HG03439 (cell line): ENCODE measurements at regions not wholly inside any gene's neighbourhood (a gene's known extent, or its start where the extent isn't known, plus 50 kb on each side); places are given as distances from the start of the nearest gene placed in this dataset.
A peak's percentile ranks its signal among the peaks of the same experiment; 100 is the strongest.
"Not testable (repeated sequence)": the region's sequence is repeated elsewhere in the genome, so short reads cannot be mapped to it uniquely, and the experiment has no call there.

Experiments used
- ATAC-seq: cut with Tn5 transposase; IDR thresholded peaks from one replicate; pipeline ENCODE4 v1.9.1; 2021; ENCODE audit warnings: mild to moderate bottlenecking, moderate library complexity; ENCODE audit not compliant: unreplicated experiment

GRCh38 chr12:38384816-38385378 lies 68.3 kb downstream of the ALG10B start:
- no peak for ATAC-seq

- no peak for ATAC-seq
These were observed 68.9 kb downstream of the ALG10B start for GRCh38 chr12:38385486-38385885.

- peak; percentile 60 for ATAC-seq
These were observed 69.8 kb downstream of the ALG10B start for GRCh38 chr12:38386205-38386985.

GRCh38 chr12:38389614-38390013 lies 73.0 kb downstream of the ALG10B start:
- no peak for ATAC-seq

GRCh38 chr12:38391007-38391406 lies 74.4 kb downstream of the ALG10B start:
- no peak for ATAC-seq

- no peak for ATAC-seq
These were observed 76.1 kb downstream of the ALG10B start for GRCh38 chr12:38392554-38393144.

- no peak for ATAC-seq
These were observed 83.2 kb downstream of the ALG10B start for GRCh38 chr12:38399711-38400206.

- ATAC-seq = no peak
These were observed 86.2 kb downstream of the ALG10B start for GRCh38 chr12:38402811-38403210.

- ATAC-seq = no peak
These were observed 92.9 kb downstream of the ALG10B start for GRCh38 chr12:38409511-38409910.

GRCh38 chr12:38411426-38411825 lies 94.9 kb downstream of the ALG10B start:
- ATAC-seq = no peak

GRCh38 chr12:38411946-38412345 lies 95.4 kb downstream of the ALG10B start:
- ATAC-seq = no peak

- no peak for ATAC-seq
These were observed 100.5 kb downstream of the ALG10B start for GRCh38 chr12:38417101-38417500.

- no peak for ATAC-seq
These were observed 107.9 kb downstream of the ALG10B start for GRCh38 chr12:38424436-38424835.

- no peak for ATAC-seq
These were observed 110.9 kb downstream of the ALG10B start for GRCh38 chr12:38427442-38427841.

- ATAC-seq = no peak
These were observed 115.3 kb downstream of the ALG10B start for GRCh38 chr12:38431921-38432320.

- ATAC-seq = not testable (repeated sequence)
These were observed 125.3 kb downstream of the ALG10B start for GRCh38 chr12:38441871-38442281.

GRCh38 chr12:38445040-38445439 lies 128.5 kb downstream of the ALG10B start:
- no peak for ATAC-seq

GRCh38 chr12:38448991-38449390 lies 132.4 kb downstream of the ALG10B start:
- no peak for ATAC-seq

- ATAC-seq = no peak
These were observed 140.1 kb downstream of the ALG10B start for GRCh38 chr12:38456537-38457120.

- no peak for ATAC-seq
These were observed 148.4 kb downstream of the ALG10B start for GRCh38 chr12:38465020-38465419.

- no peak for ATAC-seq
These were observed 153.1 kb downstream of the ALG10B start for GRCh38 chr12:38469715-38470114.
